Activated naive CD4-positive, alpha-beta T cell treated with anti-CD3 and anti-CD28 coated beads, Interleukin-2, amount 50 U/mL, for 24 hours (primary cell): ENCODE measurements at regions not wholly inside any gene's neighbourhood (a gene's known extent, or its start where the extent isn't known, plus 50 kb on each side); places are given as distances from the start of the nearest gene placed in this dataset.

Experiments
- H3K27ac Mint-ChIP-seq: one replicate; pipeline ENCODE4 v1.8.0; 2021; ENCODE audit warnings: mild to moderate bottlenecking, mixed read lengths
- H3K27me3 Mint-ChIP-seq: one replicate; pipeline ENCODE4 v1.8.0; 2021; ENCODE audit warnings: mixed read lengths
- H3K36me3 Mint-ChIP-seq: one replicate; pipeline ENCODE4 v1.8.0; 2021; ENCODE audit warnings: mixed read lengths
- H3K4me1 Mint-ChIP-seq: one replicate; pipeline ENCODE4 v1.8.0; 2021; ENCODE audit warnings: mixed read lengths
- H3K4me3 Mint-ChIP-seq: one replicate; pipeline ENCODE4 v1.8.0; 2021; ENCODE audit warnings: mild to moderate bottlenecking, mixed read lengths
- H3K9me3 Mint-ChIP-seq: one replicate; pipeline ENCODE4 v1.8.0; 2021; ENCODE audit warnings: mixed read lengths

- no peaks in the 10 kb centered on the region for H3K9me3 Mint-ChIP-seq
- no peaks in the 10 kb centered on the region for H3K4me1 Mint-ChIP-seq
- no peak overlapping the region for H3K27ac Mint-ChIP-seq
- peaks cover 1% of the 10 kb centered on the region for H3K27me3 Mint-ChIP-seq
- H3K36me3 Mint-ChIP-seq = no peaks in the 10 kb centered on the region
- H3K4me3 Mint-ChIP-seq = no peak overlapping the region
Measured at GRCh38 chr22:48224332-48224731, 1461.9 kb downstream of the TBC1D22A start.

GRCh38 chr22:48223488-48224190 is 1461.2 kb downstream of the TBC1D22A start:
- H3K4me3 Mint-ChIP-seq = no peak overlapping the region
- H3K27me3 Mint-ChIP-seq = no peaks in the 10 kb centered on the region
- no peaks in the 10 kb centered on the region for H3K36me3 Mint-ChIP-seq
- H3K4me1 Mint-ChIP-seq = no peaks in the 10 kb centered on the region
- no peak overlapping the region for H3K27ac Mint-ChIP-seq
- H3K9me3 Mint-ChIP-seq = no peaks in the 10 kb centered on the region

- no peaks in the 10 kb centered on the region for H3K4me1 Mint-ChIP-seq
- H3K9me3 Mint-ChIP-seq = no peaks in the 10 kb centered on the region
- no peaks in the 10 kb centered on the region for H3K36me3 Mint-ChIP-seq
- H3K27me3 Mint-ChIP-seq = no peaks in the 10 kb centered on the region
- no peak overlapping the region for H3K27ac Mint-ChIP-seq
- H3K4me3 Mint-ChIP-seq = no peak overlapping the region
Measured at GRCh38 chr22:48222742-48223487, 1460.5 kb downstream of the TBC1D22A start.

GRCh38 chr22:48218889-48219420 is 1456.5 kb downstream of the TBC1D22A start:
- Mint-ChIP-seq H3K9me3 (no peaks in the 10 kb centered on the region), H3K36me3 (no peaks in the 10 kb centered on the region), H3K27ac (no peak overlapping the region), H3K4me3 (no peak overlapping the region), H3K4me1 (no peaks in the 10 kb centered on the region), H3K27me3 (peaks cover 3% of the 10 kb centered on the region)

GRCh38 chr22:48217596-48217995 is 1455.1 kb downstream of the TBC1D22A start:
- H3K27ac Mint-ChIP-seq = no peak overlapping the region
- H3K27me3 Mint-ChIP-seq = peaks cover 3% of the 10 kb centered on the region
- H3K9me3 Mint-ChIP-seq = no peaks in the 10 kb centered on the region
- H3K4me1 Mint-ChIP-seq = no peaks in the 10 kb centered on the region
- no peak overlapping the region for H3K4me3 Mint-ChIP-seq
- H3K36me3 Mint-ChIP-seq = no peaks in the 10 kb centered on the region

GRCh38 chr22:48212727-48213126 is 1450.3 kb downstream of the TBC1D22A start:
- no peaks in the 10 kb centered on the region for H3K4me1 Mint-ChIP-seq
- H3K27me3 Mint-ChIP-seq = peaks cover 3% of the 10 kb centered on the region
- H3K9me3 Mint-ChIP-seq = no peaks in the 10 kb centered on the region
- no peak overlapping the region for H3K4me3 Mint-ChIP-seq
- no peaks in the 10 kb centered on the region for H3K36me3 Mint-ChIP-seq
- no peak overlapping the region for H3K27ac Mint-ChIP-seq

- no peak overlapping the region for H3K4me3 Mint-ChIP-seq
- peaks cover 3% of the 10 kb centered on the region for H3K27me3 Mint-ChIP-seq
- H3K27ac Mint-ChIP-seq = no peak overlapping the region
- no peaks in the 10 kb centered on the region for H3K36me3 Mint-ChIP-seq
- H3K9me3 Mint-ChIP-seq = no peaks in the 10 kb centered on the region
- H3K4me1 Mint-ChIP-seq = no peaks in the 10 kb centered on the region
Measured at GRCh38 chr22:48210812-48211211, 1448.4 kb downstream of the TBC1D22A start.

- Mint-ChIP-seq H3K27me3 (no peaks in the 10 kb centered on the region), H3K4me3 (no peak overlapping the region), H3K4me1 (no peaks in the 10 kb centered on the region), H3K27ac (no peak overlapping the region), H3K9me3 (no peaks in the 10 kb centered on the region), H3K36me3 (no peaks in the 10 kb centered on the region)
Measured at GRCh38 chr22:48210198-48210580, 1447.7 kb downstream of the TBC1D22A start.

- Mint-ChIP-seq H3K4me1 (no peaks in the 10 kb centered on the region), H3K36me3 (no peaks in the 10 kb centered on the region), H3K4me3 (no peak overlapping the region), H3K27me3 (no peaks in the 10 kb centered on the region), H3K9me3 (no peaks in the 10 kb centered on the region), H3K27ac (no peak overlapping the region)
Measured at GRCh38 chr22:48209473-48210197, 1447.2 kb downstream of the TBC1D22A start.

GRCh38 chr22:48208894-48209293 is 1446.4 kb downstream of the TBC1D22A start:
- Mint-ChIP-seq H3K4me1 (no peaks in the 10 kb centered on the region), H3K9me3 (no peaks in the 10 kb centered on the region), H3K36me3 (no peaks in the 10 kb centered on the region), H3K4me3 (no peak overlapping the region), H3K27ac (no peak overlapping the region), H3K27me3 (no peaks in the 10 kb centered on the region)

GRCh38 chr22:48207919-48208535 is 1445.6 kb downstream of the TBC1D22A start:
- H3K4me3 Mint-ChIP-seq = no peak overlapping the region
- H3K4me1 Mint-ChIP-seq = no peaks in the 10 kb centered on the region
- H3K9me3 Mint-ChIP-seq = no peaks in the 10 kb centered on the region
- H3K27me3 Mint-ChIP-seq = no peaks in the 10 kb centered on the region
- no peaks in the 10 kb centered on the region for H3K36me3 Mint-ChIP-seq
- H3K27ac Mint-ChIP-seq = no peak overlapping the region

- Mint-ChIP-seq H3K4me3 (no peak overlapping the region), H3K4me1 (no peaks in the 10 kb centered on the region), H3K36me3 (no peaks in the 10 kb centered on the region), H3K9me3 (no peaks in the 10 kb centered on the region), H3K27ac (no peak overlapping the region), H3K27me3 (no peaks in the 10 kb centered on the region)
Measured at GRCh38 chr22:48205790-48206189, 1443.3 kb downstream of the TBC1D22A start.

GRCh38 chr22:48205161-48205560 is 1442.7 kb downstream of the TBC1D22A start:
- H3K9me3 Mint-ChIP-seq = no peaks in the 10 kb centered on the region
- H3K27me3 Mint-ChIP-seq = peaks cover 6% of the 10 kb centered on the region
- no peak overlapping the region for H3K27ac Mint-ChIP-seq
- no peak overlapping the region for H3K4me3 Mint-ChIP-seq
- H3K4me1 Mint-ChIP-seq = no peaks in the 10 kb centered on the region
- no peaks in the 10 kb centered on the region for H3K36me3 Mint-ChIP-seq

GRCh38 chr22:48204296-48204695 is 1441.8 kb downstream of the TBC1D22A start:
- H3K4me3 Mint-ChIP-seq = no peak overlapping the region
- no peak overlapping the region for H3K27ac Mint-ChIP-seq
- peaks cover 7% of the 10 kb centered on the region for H3K27me3 Mint-ChIP-seq
- H3K4me1 Mint-ChIP-seq = no peaks in the 10 kb centered on the region
- no peaks in the 10 kb centered on the region for H3K9me3 Mint-ChIP-seq
- H3K36me3 Mint-ChIP-seq = no peaks in the 10 kb centered on the region

- Mint-ChIP-seq H3K27me3 (peaks cover 12% of the 10 kb centered on the region), H3K4me1 (no peaks in the 10 kb centered on the region), H3K9me3 (no peaks in the 10 kb centered on the region), H3K27ac (no peak overlapping the region), H3K36me3 (no peaks in the 10 kb centered on the region), H3K4me3 (no peak overlapping the region)
Measured at GRCh38 chr22:48199667-48200066, 1437.2 kb downstream of the TBC1D22A start.
